ENCODE measurements at regions not wholly inside any gene's neighbourhood (a gene's known extent, or its start where the extent isn't known, plus 50 kb on each side); places are given as distances from the start of the nearest gene placed in this dataset.

- H3K9me3 ChIP-seq (ENCODE audit: control extremely low read depth in 1 of 3, control insufficient read depth in 2 of 3, insufficient read depth in 1 of 3, low read length in 2 of 3), result no peaks in the 10 kb centered on the region
- 100% methylated on average over 1 of the region's 6 CpGs for WGBS (ENCODE audit: insufficient coverage)
- no peak overlapping the region for H2AFZ ChIP-seq (ENCODE audit: insufficient read depth, low read depth, low read length, poor library complexity, severe bottlenecking)
- no peak overlapping the region for H3K27ac ChIP-seq (ENCODE audit: low read length in 2 of 2)
- intact Hi-C loops (cut with micrococcal nuclease), result no loop called here
- no peak overlapping the region for H3K9ac ChIP-seq (ENCODE audit: low read length)
- no peaks in the 10 kb centered on the region for H3K4me1 ChIP-seq (ENCODE audit: control insufficient read depth in 2 of 2, insufficient read depth in 2 of 2, low read length in 2 of 2)
- Mint-ChIP-seq H3K4me3 (no peak overlapping the region), H3K27me3 (no peaks in the 10 kb centered on the region), H3K27ac (no peak overlapping the region), H3K4me1 (no peaks in the 10 kb centered on the region), H3K9me3 (ENCODE audit: insufficient read depth) (peaks cover 2% of the 10 kb centered on the region)
- no peaks in the 10 kb centered on the region for H3K27me3 ChIP-seq (replicated peaks in 1 of 4; ENCODE audit: control extremely low read depth in 1 of 4, control insufficient read depth in 3 of 4, insufficient read depth in 4 of 4, low read length in 3 of 4)
- no peak overlapping the region for H3K4me2 ChIP-seq (replicated peaks; ENCODE audit: low read depth, low read length, poor library complexity, severe bottlenecking)
- ChIA-PET POLR2A (no interaction called here), CTCF (no interaction called here)
- TF ChIP-seq EZH2 (IDR thresholded peaks at IDR 0.05; ENCODE audit: borderline replicate concordance, insufficient read depth, low read depth, low read length, poor library complexity, severe bottlenecking) (no peak), CTCF (IDR thresholded peaks at IDR 0.05) (no peak)
- H3K4me3 ChIP-seq (ENCODE audit: control extremely low read depth in 1 of 5, extremely low read depth in 1 of 5, insufficient read depth in 1 of 5, low read depth in 2 of 5, low read length in 4 of 5), result no peak overlapping the region
- no peaks in the 10 kb centered on the region for H4K20me1 ChIP-seq (ENCODE audit: control insufficient read depth, insufficient read depth, low read length, poor library complexity, severe bottlenecking)
- H3K36me3 ChIP-seq (replicated peaks in 1 of 2; ENCODE audit: control extremely low read depth in 1 of 2, control insufficient read depth in 1 of 2, extremely low read depth in 1 of 2, insufficient read depth in 2 of 2, low read length in 1 of 2), result no peaks in the 10 kb centered on the region
- H3K79me2 ChIP-seq (ENCODE audit: control insufficient read depth, insufficient read depth, low read length), result no peaks in the 10 kb centered on the region
- no peak for DNase-seq
- ATAC-seq (ENCODE audit: low read depth), result no peak
These were observed 94.3 kb upstream of the NAV3 start for GRCh38 chr12:77736219-77736965.

- DNase-seq (no peak), ATAC-seq (ENCODE audit: low read depth) (no peak)
- H3K4me3 Mint-ChIP-seq, result no peak overlapping the region
- H3K27me3 Mint-ChIP-seq, result no peaks in the 10 kb centered on the region
- no peak overlapping the region for H3K27ac ChIP-seq (ENCODE audit: low read length in 2 of 2)
- TF ChIP-seq CTCF (IDR thresholded peaks at IDR 0.05) (no peak), EZH2 (IDR thresholded peaks at IDR 0.05; ENCODE audit: borderline replicate concordance, insufficient read depth, low read depth, low read length, poor library complexity, severe bottlenecking) (no peak)
- no peak overlapping the region for H2AFZ ChIP-seq (ENCODE audit: insufficient read depth, low read depth, low read length, poor library complexity, severe bottlenecking)
- no peaks in the 10 kb centered on the region for H3K4me1 Mint-ChIP-seq
- peaks cover 2% of the 10 kb centered on the region for H3K9me3 Mint-ChIP-seq (ENCODE audit: insufficient read depth)
- H3K4me3 ChIP-seq (ENCODE audit: control extremely low read depth in 1 of 5, extremely low read depth in 1 of 5, insufficient read depth in 1 of 5, low read depth in 2 of 5, low read length in 4 of 5), result no peak overlapping the region
- no peak overlapping the region for H3K27ac Mint-ChIP-seq
- H3K4me1 ChIP-seq (ENCODE audit: control insufficient read depth in 2 of 2, insufficient read depth in 2 of 2, low read length in 2 of 2), result no peaks in the 10 kb centered on the region
- no CpG with 5 or more reads among the region's 4 CpGs for WGBS (ENCODE audit: insufficient coverage)
- ChIA-PET CTCF (no interaction called here), POLR2A (no interaction called here)
- no peaks in the 10 kb centered on the region for H3K36me3 ChIP-seq (replicated peaks in 1 of 2; ENCODE audit: control extremely low read depth in 1 of 2, control insufficient read depth in 1 of 2, extremely low read depth in 1 of 2, insufficient read depth in 2 of 2, low read length in 1 of 2)
- H3K4me2 ChIP-seq (replicated peaks; ENCODE audit: low read depth, low read length, poor library complexity, severe bottlenecking), result no peak overlapping the region
- intact Hi-C loops (cut with micrococcal nuclease), result no loop called here
- no peaks in the 10 kb centered on the region for H3K27me3 ChIP-seq (replicated peaks in 1 of 4; ENCODE audit: control extremely low read depth in 1 of 4, control insufficient read depth in 3 of 4, insufficient read depth in 4 of 4, low read length in 3 of 4)
- H3K79me2 ChIP-seq (ENCODE audit: control insufficient read depth, insufficient read depth, low read length), result no peaks in the 10 kb centered on the region
- no peak overlapping the region for H3K9ac ChIP-seq (ENCODE audit: low read length)
- no peaks in the 10 kb centered on the region for H4K20me1 ChIP-seq (ENCODE audit: control insufficient read depth, insufficient read depth, low read length, poor library complexity, severe bottlenecking)
- no peaks in the 10 kb centered on the region for H3K9me3 ChIP-seq (ENCODE audit: control extremely low read depth in 1 of 3, control insufficient read depth in 2 of 3, insufficient read depth in 1 of 3, low read length in 2 of 3)
These were observed 96.3 kb upstream of the NAV3 start for GRCh38 chr12:77734214-77734883.
